ENCODE measurements at regions not wholly inside any gene's neighbourhood (a gene's known extent, or its start where the extent isn't known, plus 50 kb on each side); places are given as distances from the start of the nearest gene placed in this dataset.
A peak's percentile ranks its signal among the peaks of the same experiment; 100 is the strongest.

- no peak for DNase-seq (ENCODE audit: low spot score)
- no peaks in the 10 kb centered on the region for H3K9me3 Mint-ChIP-seq
- no peak overlapping the region for H3K4me3 Mint-ChIP-seq
- H3K27me3 Mint-ChIP-seq (ENCODE audit: low read depth): peaks cover 3% of the 10 kb centered on the region
- H3K27ac Mint-ChIP-seq: no peak overlapping the region
- H3K4me1 Mint-ChIP-seq (ENCODE audit: low read depth): no peaks in the 10 kb centered on the region
- no peaks in the 10 kb centered on the region for H3K36me3 Mint-ChIP-seq (ENCODE audit: low read depth)
Measured at GRCh38 chr7:18341756-18342155, 153.8 kb upstream of the HDAC9 start.

DNA sequence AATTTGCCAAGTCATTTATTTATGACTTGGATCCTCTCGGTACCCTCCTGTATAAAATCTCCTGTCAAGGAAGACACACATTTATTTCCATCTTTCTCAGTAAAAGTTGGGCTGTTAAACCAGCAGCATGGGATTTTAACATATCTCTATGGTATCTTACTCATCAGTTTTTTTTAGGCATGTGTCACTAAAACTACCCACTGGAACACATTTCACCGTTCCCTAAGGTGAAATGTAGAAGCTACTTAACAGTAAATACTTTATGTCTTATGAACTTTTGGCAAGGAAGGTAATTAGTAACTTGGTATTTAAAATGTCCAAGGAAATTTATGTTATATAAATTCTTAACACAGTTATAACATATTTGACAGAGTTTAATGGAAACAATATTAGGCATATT is 152.5 kb upstream of the HDAC9 start:
- H3K27me3 Mint-ChIP-seq (ENCODE audit: low read depth): peaks cover 2% of the 10 kb centered on the region
- no peak overlapping the region for H3K27ac Mint-ChIP-seq
- H3K4me1 Mint-ChIP-seq (ENCODE audit: low read depth): no peaks in the 10 kb centered on the region
- H3K4me3 Mint-ChIP-seq: no peak overlapping the region
- H3K9me3 Mint-ChIP-seq: no peaks in the 10 kb centered on the region
- H3K36me3 Mint-ChIP-seq (ENCODE audit: low read depth): no peaks in the 10 kb centered on the region
- DNase-seq (ENCODE audit: low spot score): no peak

- Mint-ChIP-seq H3K9me3 (no peaks in the 10 kb centered on the region), H3K27me3 (ENCODE audit: low read depth) (peaks cover 2% of the 10 kb centered on the region), H3K4me1 (ENCODE audit: low read depth) (no peaks in the 10 kb centered on the region), H3K36me3 (ENCODE audit: low read depth) (no peaks in the 10 kb centered on the region), H3K4me3 (no peak overlapping the region), H3K27ac (no peak overlapping the region)
- DNase-seq (ENCODE audit: low spot score): no peak
Measured at GRCh38 chr7:18344536-18344935, 151.0 kb upstream of the HDAC9 start.

DNA sequence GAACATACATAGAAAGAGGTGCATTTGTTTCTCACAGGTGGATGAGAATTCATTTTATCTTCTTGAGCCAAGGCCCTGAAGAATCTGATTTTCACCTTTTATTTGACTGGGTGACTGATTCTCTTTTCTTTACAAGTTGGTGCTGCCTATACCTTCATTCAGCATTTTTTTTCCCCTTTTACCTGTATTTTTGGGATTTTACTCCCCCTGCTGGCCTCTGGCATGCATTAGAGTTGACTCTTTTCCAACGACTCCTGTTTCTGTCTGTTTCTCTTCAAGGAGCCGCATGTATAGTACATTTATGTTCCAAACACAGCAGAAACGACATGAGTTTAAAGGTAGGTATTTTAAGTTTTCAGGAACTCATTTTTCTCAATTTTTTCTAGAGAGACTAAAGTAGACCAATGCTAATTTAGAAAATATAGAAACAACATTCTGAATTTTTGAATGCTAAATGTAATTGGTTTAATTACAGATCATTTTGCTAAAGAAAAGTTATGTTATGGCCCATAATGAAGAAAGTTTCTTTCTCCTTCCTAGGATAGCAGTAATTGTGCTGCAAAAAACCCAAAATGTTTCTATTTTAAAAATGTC is 149.8 kb upstream of the HDAC9 start:
- no peak for DNase-seq (ENCODE audit: low spot score)
- Mint-ChIP-seq H3K4me1 (ENCODE audit: low read depth) (no peaks in the 10 kb centered on the region), H3K4me3 (no peak overlapping the region)

GRCh38 chr7:18347170-18347569 is 148.4 kb upstream of the HDAC9 start:
- Mint-ChIP-seq H3K4me3 (no peak overlapping the region), H3K27ac (no peak overlapping the region), H3K9me3 (no peaks in the 10 kb centered on the region), H3K27me3 (ENCODE audit: low read depth) (peaks cover 2% of the 10 kb centered on the region), H3K4me1 (ENCODE audit: low read depth) (no peaks in the 10 kb centered on the region), H3K36me3 (ENCODE audit: low read depth) (no peaks in the 10 kb centered on the region)
- DNase-seq (ENCODE audit: low spot score): no peak

More for the DNA sequence above, 149.8 kb upstream of the HDAC9 start:
- H3K36me3 Mint-ChIP-seq (ENCODE audit: low read depth): no peaks in the 10 kb centered on the region
- H3K9me3 Mint-ChIP-seq: no peaks in the 10 kb centered on the region
- no peak overlapping the region for H3K27ac Mint-ChIP-seq
- H3K27me3 Mint-ChIP-seq (ENCODE audit: low read depth): peaks cover 2% of the 10 kb centered on the region

GRCh38 chr7:18350678-18351077 is 144.9 kb upstream of the HDAC9 start:
- Mint-ChIP-seq H3K36me3 (ENCODE audit: low read depth) (no peaks in the 10 kb centered on the region), H3K27ac (no peak overlapping the region), H3K9me3 (no peaks in the 10 kb centered on the region), H3K4me3 (no peak overlapping the region), H3K4me1 (ENCODE audit: low read depth) (no peaks in the 10 kb centered on the region), H3K27me3 (ENCODE audit: low read depth) (no peaks in the 10 kb centered on the region)
- DNase-seq (ENCODE audit: low spot score): no peak

GRCh38 chr7:18352339-18353255 is 143.0 kb upstream of the HDAC9 start:
- Mint-ChIP-seq H3K9me3 (no peaks in the 10 kb centered on the region), H3K27me3 (ENCODE audit: low read depth) (no peaks in the 10 kb centered on the region), H3K4me3 (no peak overlapping the region), H3K4me1 (ENCODE audit: low read depth) (no peaks in the 10 kb centered on the region), H3K27ac (no peak overlapping the region), H3K36me3 (ENCODE audit: low read depth) (no peaks in the 10 kb centered on the region)
- DNase-seq (ENCODE audit: low spot score): no peak

GRCh38 chr7:18353339-18353738 is 142.2 kb upstream of the HDAC9 start:
- H3K9me3 Mint-ChIP-seq: no peaks in the 10 kb centered on the region
- no peak overlapping the region for H3K4me3 Mint-ChIP-seq
- no peaks in the 10 kb centered on the region for H3K27me3 Mint-ChIP-seq (ENCODE audit: low read depth)
- no peak overlapping the region for H3K27ac Mint-ChIP-seq
- H3K4me1 Mint-ChIP-seq (ENCODE audit: low read depth): no peaks in the 10 kb centered on the region
- no peak for DNase-seq (ENCODE audit: low spot score)
- no peaks in the 10 kb centered on the region for H3K36me3 Mint-ChIP-seq (ENCODE audit: low read depth)

DNA sequence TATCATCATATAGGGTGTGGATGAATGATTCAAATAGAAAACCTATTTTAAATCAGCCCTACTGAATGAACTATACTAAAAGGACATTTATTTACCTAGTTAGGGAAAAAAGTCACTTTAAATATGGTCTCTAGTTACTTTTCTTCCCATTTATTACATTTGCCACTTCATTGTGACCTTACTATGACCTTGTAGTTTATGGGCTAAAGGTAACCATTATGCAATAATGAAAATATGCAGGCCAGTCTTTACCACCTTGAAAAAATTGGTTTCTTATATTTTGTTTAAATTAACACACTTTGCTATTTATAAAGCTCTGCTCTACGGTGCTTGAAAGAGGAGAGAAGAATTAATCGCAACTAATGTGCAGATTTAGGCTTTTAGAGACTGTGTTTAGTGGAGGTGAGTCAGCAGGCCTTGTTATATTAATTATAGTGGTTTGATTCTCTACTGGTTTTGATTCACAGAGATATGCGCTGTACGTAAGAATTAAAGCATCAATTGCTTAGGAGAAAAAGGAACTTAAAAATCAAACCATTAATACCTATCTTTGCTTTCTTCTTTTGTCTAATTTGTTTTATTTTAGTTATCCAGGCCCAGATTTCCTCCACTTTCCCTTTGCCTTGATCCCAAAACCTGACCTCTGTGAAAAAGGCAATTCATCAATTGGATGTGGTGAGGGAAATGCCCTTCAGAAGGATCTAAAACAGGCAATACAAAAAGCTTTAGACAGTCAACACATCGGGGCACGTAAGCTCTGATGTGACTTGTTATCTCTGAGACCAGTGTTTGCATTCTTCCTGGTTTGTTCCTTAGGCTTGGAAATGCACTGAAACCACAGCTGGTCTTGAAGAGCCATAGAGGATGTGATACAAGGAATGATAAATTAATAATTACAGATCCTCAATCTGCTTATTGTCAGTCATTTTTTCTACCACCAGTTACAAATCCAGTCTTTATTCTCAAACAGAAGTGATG is 141.2 kb upstream of the HDAC9 start:
- Mint-ChIP-seq H3K36me3 (ENCODE audit: low read depth) (no peaks in the 10 kb centered on the region), H3K27ac (no peak overlapping the region), H3K27me3 (ENCODE audit: low read depth) (no peaks in the 10 kb centered on the region), H3K4me3 (no peak overlapping the region), H3K4me1 (ENCODE audit: low read depth) (no peaks in the 10 kb centered on the region), H3K9me3 (no peaks in the 10 kb centered on the region)
- DNase-seq (ENCODE audit: low spot score): no peak

DNA sequence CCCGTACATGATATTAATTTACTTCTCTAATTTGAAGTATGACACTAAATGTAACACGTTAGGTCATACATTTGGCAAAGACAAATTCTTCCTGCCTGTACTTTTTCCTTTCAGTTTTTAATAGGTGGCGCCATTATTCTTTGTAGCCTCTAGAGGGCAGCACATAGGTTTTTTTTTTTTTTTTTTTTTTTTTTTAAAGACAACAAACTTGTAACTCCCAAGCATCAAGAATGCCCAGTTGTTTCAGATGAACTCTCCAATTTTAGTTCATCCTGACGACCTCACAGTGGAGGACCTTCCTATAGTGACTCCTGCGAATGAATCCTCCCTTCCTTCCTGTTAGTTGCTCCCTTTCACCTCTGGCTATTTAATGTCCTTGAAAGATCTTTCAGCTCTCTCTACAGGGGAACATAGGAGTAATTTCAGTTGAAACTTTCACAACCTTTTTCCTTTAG is 139.3 kb upstream of the HDAC9 start:
- Mint-ChIP-seq H3K4me3 (peak overlapping the region; percentile 24), H3K27ac (no peak overlapping the region), H3K36me3 (ENCODE audit: low read depth) (no peaks in the 10 kb centered on the region), H3K9me3 (no peaks in the 10 kb centered on the region), H3K4me1 (ENCODE audit: low read depth) (no peaks in the 10 kb centered on the region), H3K27me3 (ENCODE audit: low read depth) (no peaks in the 10 kb centered on the region)
- no peak for DNase-seq (ENCODE audit: low spot score)

- no peak for DNase-seq (ENCODE audit: low spot score)
- H3K27me3 Mint-ChIP-seq (ENCODE audit: low read depth): no peaks in the 10 kb centered on the region
- H3K9me3 Mint-ChIP-seq: no peaks in the 10 kb centered on the region
- H3K36me3 Mint-ChIP-seq (ENCODE audit: low read depth): no peaks in the 10 kb centered on the region
- no peak overlapping the region for H3K4me3 Mint-ChIP-seq
- H3K27ac Mint-ChIP-seq: no peak overlapping the region
- no peaks in the 10 kb centered on the region for H3K4me1 Mint-ChIP-seq (ENCODE audit: low read depth)
Measured at GRCh38 chr7:18357691-18358090, 137.9 kb upstream of the HDAC9 start.

DNA sequence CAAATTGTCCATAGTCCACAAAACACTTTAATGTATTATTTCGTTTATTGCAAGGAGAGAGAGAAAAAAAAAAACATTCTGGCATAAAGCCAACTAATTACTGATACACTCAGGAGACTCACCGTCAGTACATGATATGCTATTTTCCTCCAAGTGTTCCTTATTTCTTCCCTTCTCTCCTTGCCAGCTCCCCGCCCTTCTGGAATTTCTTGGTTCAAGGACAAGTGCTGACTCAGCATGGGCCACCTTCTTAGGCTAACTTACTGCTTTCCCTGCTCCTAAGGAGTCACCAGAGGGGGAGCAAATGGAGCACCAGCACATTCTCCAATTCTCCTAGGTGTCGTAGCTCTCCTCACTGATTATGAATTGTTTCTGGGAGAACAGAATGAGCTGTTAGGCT is 133.8 kb upstream of the HDAC9 start:
- no peak overlapping the region for H3K4me3 Mint-ChIP-seq
- DNase-seq (ENCODE audit: low spot score): no peak

GRCh38 chr7:18363751-18364380 is 131.7 kb upstream of the HDAC9 start:
- H3K36me3 Mint-ChIP-seq (ENCODE audit: low read depth): no peaks in the 10 kb centered on the region
- no peak overlapping the region for H3K27ac Mint-ChIP-seq
- peaks cover 2% of the 10 kb centered on the region for H3K27me3 Mint-ChIP-seq (ENCODE audit: low read depth)
- H3K4me1 Mint-ChIP-seq (ENCODE audit: low read depth): no peaks in the 10 kb centered on the region
- H3K4me3 Mint-ChIP-seq: no peak overlapping the region
- DNase-seq (ENCODE audit: low spot score): no peak
- no peaks in the 10 kb centered on the region for H3K9me3 Mint-ChIP-seq

More for the DNA sequence above, 133.8 kb upstream of the HDAC9 start:
- H3K4me1 Mint-ChIP-seq (ENCODE audit: low read depth): no peaks in the 10 kb centered on the region
- H3K9me3 Mint-ChIP-seq: no peaks in the 10 kb centered on the region
- H3K27ac Mint-ChIP-seq: no peak overlapping the region
- no peaks in the 10 kb centered on the region for H3K36me3 Mint-ChIP-seq (ENCODE audit: low read depth)
- H3K27me3 Mint-ChIP-seq (ENCODE audit: low read depth): peaks cover 2% of the 10 kb centered on the region
